SW 1271 (cell line): ENCODE measurements at regions not wholly inside any gene's neighbourhood (a gene's known extent, or its start where the extent isn't known, plus 50 kb on each side); places are given as distances from the start of the nearest gene placed in this dataset.

Source experiments
- DNase-seq, 2 experiments: peaks; one replicate each; lab custom pipeline; 2025; lab: John Stamatoyannopoulos, UW

GRCh38 chr1:43065616-43066399 lies 106.3 kb downstream of the EBNA1BP2 start:
- no peak for DNase-seq

GRCh38 chr1:43065191-43065590 lies 106.5 kb upstream of the SLC2A1 start:
- DNase-seq, result no peak

GRCh38 chr1:43063394-43064219 lies 104.9 kb upstream of the SLC2A1 start:
- DNase-seq, result no peak

- no peak for DNase-seq
These were observed 103.9 kb upstream of the SLC2A1 start for GRCh38 chr1:43062527-43063095.

GRCh38 chr1:43061757-43062156 lies 103.1 kb upstream of the SLC2A1 start:
- no peak for DNase-seq

GRCh38 chr1:43059640-43060574 lies 101.2 kb upstream of the SLC2A1 start:
- DNase-seq, result no peak

- DNase-seq, result no peak
These were observed 100.1 kb upstream of the SLC2A1 start for GRCh38 chr1:43058545-43059360.

- no peak for DNase-seq
These were observed 99.4 kb upstream of the SLC2A1 start for GRCh38 chr1:43058056-43058455.

- no peak for DNase-seq
These were observed 98.9 kb upstream of the SLC2A1 start for GRCh38 chr1:43057567-43057966.

GRCh38 chr1:43056981-43057391 lies 98.3 kb upstream of the SLC2A1 start:
- no peak for DNase-seq

GRCh38 chr1:43056460-43056859 lies 97.8 kb upstream of the SLC2A1 start:
- no peak for DNase-seq

- no peak for DNase-seq
These were observed 96.3 kb upstream of the SLC2A1 start for GRCh38 chr1:43054961-43055360.

- no peak for DNase-seq
These were observed 94.2 kb upstream of the SLC2A1 start for GRCh38 chr1:43052786-43053439.

GRCh38 chr1:43052322-43052721 lies 93.7 kb upstream of the SLC2A1 start:
- DNase-seq, result no peak

GRCh38 chr1:43049481-43049880 lies 90.8 kb upstream of the SLC2A1 start:
- no peak for DNase-seq

GRCh38 chr1:43048601-43049011 lies 89.9 kb upstream of the SLC2A1 start:
- no peak for DNase-seq

- no peak for DNase-seq
These were observed 88.5 kb upstream of the SLC2A1 start for GRCh38 chr1:43047135-43047534.

GRCh38 chr1:43044572-43045361 lies 86.1 kb upstream of the SLC2A1 start:
- DNase-seq, result no peak

- no peak for DNase-seq
These were observed 85.0 kb upstream of the SLC2A1 start for GRCh38 chr1:43043695-43044094.
